OCI-LY7 (cell line): ENCODE measurements at regions not wholly inside any gene's neighbourhood (a gene's known extent, or its start where the extent isn't known, plus 50 kb on each side); places are given as distances from the start of the nearest gene placed in this dataset.

Experiments
- BruUV-seq: library from RNA; stranded (reverse); fragments of 400-500 nt; replicated peaks from 2 replicates; lab custom pipeline; 2021; lab: Mats Ljungman, UMichigan
- CTCF ChIA-PET: fragments of 300-600 bp; sonication (Branson Sonifier 250); formaldehyde crosslinking; loops from one replicate; lab custom pipeline; 2022; ENCODE audit warnings: antibody characterized with exemption; ENCODE audit not compliant: unreplicated experiment; lab: Charles Lee
- POLR2A ChIA-PET: fragments of 300-600 bp; sonication (Branson Sonifier 250); formaldehyde crosslinking; loops from one replicate; lab custom pipeline; 2022; ENCODE audit warnings: antibody characterized with exemption; lab: Charles Lee
- DNase-seq: peaks from one replicate; pipeline ENCODE4 v3.0.0-alpha.2; 2015; ENCODE audit warnings: low spot score
- H2AFZ ChIP-seq: fragments of 200-600 bp; sonication (generic), shearing (Covaris generic); 2 replicates; pipeline ENCODE4 v1.6.1; 2014; ENCODE audit warnings: mild to moderate bottlenecking, antibody characterized with exemption, low read length, moderate library complexity
- H3K27ac ChIP-seq: fragments of 200-600 bp; sonication (generic); 2 replicates; pipeline ENCODE4 v1.5.1; 2014; ENCODE audit warnings: mixed run types, low read depth, mild to moderate bottlenecking, moderate library complexity, low read length, inconsistent platforms; ENCODE audit not compliant: poor library complexity, severe bottlenecking
- H3K36me3 ChIP-seq: fragments of 200-600 bp; sonication (generic); 2 replicates; pipeline ENCODE4 v1.6.1; 2014; ENCODE audit warnings: mild to moderate bottlenecking, antibody characterized with exemption, low read length, moderate library complexity, mixed read lengths; ENCODE audit not compliant: insufficient read depth
- H3K4me1 ChIP-seq: fragments of 200-600 bp; sonication (generic); 2 replicates; pipeline ENCODE4 v1.5.1; 2014; ENCODE audit warnings: mild to moderate bottlenecking, low read length; ENCODE audit not compliant: insufficient read depth, poor library complexity, severe bottlenecking
- H3K4me2 ChIP-seq: fragments of 200-600 bp; sonication (generic); 2 replicates; pipeline ENCODE4 v1.6.1; 2014; ENCODE audit warnings: mild to moderate bottlenecking, low read length
- H3K4me3 ChIP-seq: fragments of 200-600 bp; sonication (generic); 2 replicates; pipeline ENCODE4 v1.5.1; 2014; ENCODE audit warnings: mild to moderate bottlenecking, low read depth, low read length; ENCODE audit not compliant: poor library complexity, severe bottlenecking
- H3K79me2 ChIP-seq: fragments of 200-600 bp; sonication (generic); 2 replicates; pipeline ENCODE4 v1.6.1; 2016; ENCODE audit warnings: low read depth, mild to moderate bottlenecking, low read length, moderate library complexity, mixed read lengths; ENCODE audit not compliant: insufficient read depth
- H3K9me2 ChIP-seq: fragments of 200-600 bp; sonication (generic); 2 replicates; pipeline ENCODE4 v1.6.1; 2016; ENCODE audit warnings: mild to moderate bottlenecking, low read length, mixed read lengths; ENCODE audit not compliant: insufficient read depth
- H3K9me3 ChIP-seq: fragments of 200-600 bp; sonication (generic); 2 replicates; pipeline ENCODE4 v1.6.1; 2014; ENCODE audit warnings: mild to moderate bottlenecking, mixed run types, low read length, mixed read lengths
- H4K20me1 ChIP-seq: fragments of 200-600 bp; sonication (generic); 2 replicates; pipeline ENCODE4 v1.6.1; 2014; ENCODE audit warnings: mild to moderate bottlenecking, antibody characterized with exemption, low read length, moderate library complexity, mixed read lengths; ENCODE audit not compliant: insufficient read depth
- CTCF ChIP-seq: fragments of 200-600 bp; sonication (generic); conservative IDR thresholded peaks from 2 replicates; pipeline ENCODE4 v1.5.1; 2014; ENCODE audit warnings: mild to moderate bottlenecking, antibody characterized with exemption, low read length, moderate library complexity, mixed read lengths
- EZH2phosphoT487 ChIP-seq: fragments of 200-600 bp; sonication (generic); IDR thresholded peaks from 2 replicates; pipeline ENCODE4 v1.6.1; 2018; ENCODE audit warnings: low read depth, borderline replicate concordance, mild to moderate bottlenecking, mixed run types, antibody characterized with exemption, low read length, moderate library complexity, mixed read lengths
- intact Hi-C: fragments of 100-400 bp; cut with micrococcal nuclease; formaldehyde crosslinking; loops from one replicate; pipeline ENCODE4 v1.10.0; 2022; ENCODE audit not compliant: unreplicated experiment

GRCh38 chr2:150041722-150042425 lies 445.6 kb downstream of the RND3 start:
- no peak for TF ChIP-seq CTCF
- TF ChIP-seq EZH2phosphoT487: no peak
- H4K20me1 ChIP-seq: no peaks in the 10 kb centered on the region
- no peaks in the 10 kb centered on the region for H3K9me2 ChIP-seq
- DNase-seq: no peak
- no peaks in the 10 kb centered on the region for H3K36me3 ChIP-seq
- H3K79me2 ChIP-seq: no peaks in the 10 kb centered on the region
- no peak overlapping the region for H3K27ac ChIP-seq
- ChIA-PET CTCF (no interaction called here), POLR2A (interaction anchor here (0.5 to 0.7 kb wide), 2 partner anchors 13 to 14 kb away, joined by 3 to 4 read pairs; no protein-coding TSS in a partner anchor)
- H3K4me3 ChIP-seq: no peak overlapping the region
- H2AFZ ChIP-seq: no peak overlapping the region
- H3K4me1 ChIP-seq: no peaks in the 10 kb centered on the region
- intact Hi-C loops: no loop called here
- no TSS peak for BruUV-seq
- H3K9me3 ChIP-seq: no peaks in the 10 kb centered on the region
- no peak overlapping the region for H3K4me2 ChIP-seq

DNA sequence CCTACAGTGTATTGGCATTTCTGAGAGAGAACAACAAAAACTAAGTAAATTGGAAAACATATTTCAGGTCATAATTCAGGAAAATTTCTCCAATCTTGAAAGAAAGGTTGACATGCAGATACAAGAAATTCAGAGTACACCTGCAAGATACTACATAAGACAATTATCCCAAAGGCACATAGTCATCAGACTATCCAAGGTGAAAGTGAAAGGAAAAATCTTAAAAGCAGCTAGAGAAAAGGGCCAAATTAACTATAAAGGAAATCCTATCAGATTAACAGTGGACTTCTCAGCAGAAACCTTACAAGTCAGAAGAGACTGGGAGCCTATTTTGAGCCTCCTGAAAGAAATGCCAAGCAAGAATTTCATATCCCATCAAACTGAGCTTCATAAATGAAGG lies 449.0 kb upstream of the MMADHC start:
- no peak for TF ChIP-seq CTCF
- TF ChIP-seq EZH2phosphoT487: no peak
- Histone ChIP-seq H3K4me3 (no peak overlapping the region), H3K9me2 (no peaks in the 10 kb centered on the region), H4K20me1 (no peaks in the 10 kb centered on the region), H3K36me3 (no peaks in the 10 kb centered on the region), H3K9me3 (no peaks in the 10 kb centered on the region), H3K4me1 (no peaks in the 10 kb centered on the region), H3K27ac (no peak overlapping the region), H3K4me2 (no peak overlapping the region), H2AFZ (no peak overlapping the region), H3K79me2 (no peaks in the 10 kb centered on the region)
- DNase-seq: no peak
- BruUV-seq: no TSS peak
- CTCF ChIA-PET: no interaction called here
- intact Hi-C loops: no loop called here
- POLR2A ChIA-PET: no interaction called here

DNA sequence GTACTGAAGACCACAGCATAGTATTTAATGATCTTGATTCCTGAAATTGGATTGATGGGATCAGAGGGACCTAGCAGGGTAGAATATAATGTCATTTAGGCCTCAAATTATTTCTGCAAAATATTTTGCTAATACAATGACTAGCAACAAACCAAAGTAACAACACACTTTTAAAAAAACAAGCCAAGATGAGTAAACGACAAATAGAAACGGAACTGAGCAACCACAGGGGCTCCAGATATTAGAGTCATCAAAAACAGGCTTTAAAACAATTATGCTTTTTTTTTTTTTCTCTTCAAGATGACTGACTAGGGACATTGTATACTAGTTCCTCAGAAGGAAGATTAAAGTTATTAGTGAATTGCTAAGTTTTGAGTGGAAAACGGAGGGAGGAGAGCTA lies 447.1 kb upstream of the MMADHC start:
- TF ChIP-seq CTCF: no peak
- TF ChIP-seq EZH2phosphoT487: no peak
- DNase-seq: no peak
- Histone ChIP-seq H4K20me1 (no peaks in the 10 kb centered on the region), H3K4me3 (no peak overlapping the region), H3K79me2 (no peaks in the 10 kb centered on the region), H3K4me2 (no peak overlapping the region), H2AFZ (no peak overlapping the region), H3K4me1 (no peaks in the 10 kb centered on the region), H3K9me3 (no peaks in the 10 kb centered on the region), H3K36me3 (no peaks in the 10 kb centered on the region), H3K9me2 (no peaks in the 10 kb centered on the region), H3K27ac (no peak overlapping the region)
- intact Hi-C loops: no loop called here
- BruUV-seq: no TSS peak
- CTCF ChIA-PET: no interaction called here
- POLR2A ChIA-PET: no interaction called here
